NOMO-1 treated with DMSO at 0.1 percent for 48 hours (cell line): ENCODE measurements at regions not wholly inside any gene's neighbourhood (a gene's known extent, or its start where the extent isn't known, plus 50 kb on each side); places are given as distances from the start of the nearest gene placed in this dataset.

Experiments used
- DNase-seq: peaks from one replicate; lab custom pipeline; 2025; ENCODE audit not compliant: unreplicated experiment; lab: John Stamatoyannopoulos, UW

DNA sequence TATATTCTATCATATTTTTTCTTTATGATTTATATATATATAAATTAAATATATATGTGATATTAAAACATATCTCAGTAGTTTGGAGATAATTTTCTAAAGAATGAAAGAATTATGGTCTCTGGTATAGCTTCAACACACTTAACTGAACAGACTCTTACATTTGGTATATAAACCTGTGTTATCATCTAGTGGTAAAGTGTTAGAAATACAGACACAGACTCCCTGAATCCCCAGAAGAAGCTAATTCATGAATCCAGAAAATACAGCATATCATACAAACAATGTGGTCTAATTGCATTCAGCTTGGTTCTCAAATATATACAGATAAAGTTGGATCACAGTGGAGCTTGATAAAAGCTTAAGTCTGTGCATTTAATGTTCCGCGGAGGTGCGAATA is 1100.4 kb downstream of the ROBO2 start:
- no peak for DNase-seq

GRCh38 chr3:78140866-78141265 is 1101.0 kb downstream of the ROBO2 start:
- DNase-seq: no peak

GRCh38 chr3:78141269-78141668 is 1101.4 kb downstream of the ROBO2 start:
- DNase-seq: no peak

GRCh38 chr3:78143000-78143399 is 1103.1 kb downstream of the ROBO2 start:
- no peak for DNase-seq

- DNase-seq: no peak
Observed at GRCh38 chr3:78148986-78149717, 1109.3 kb downstream of the ROBO2 start.

- no peak for DNase-seq
Observed at GRCh38 chr3:78153973-78154372, 1114.1 kb downstream of the ROBO2 start.

GRCh38 chr3:78154521-78155186 is 1114.8 kb downstream of the ROBO2 start:
- no peak for DNase-seq

GRCh38 chr3:78161736-78162135 is 1121.8 kb downstream of the ROBO2 start:
- no peak for DNase-seq

DNA sequence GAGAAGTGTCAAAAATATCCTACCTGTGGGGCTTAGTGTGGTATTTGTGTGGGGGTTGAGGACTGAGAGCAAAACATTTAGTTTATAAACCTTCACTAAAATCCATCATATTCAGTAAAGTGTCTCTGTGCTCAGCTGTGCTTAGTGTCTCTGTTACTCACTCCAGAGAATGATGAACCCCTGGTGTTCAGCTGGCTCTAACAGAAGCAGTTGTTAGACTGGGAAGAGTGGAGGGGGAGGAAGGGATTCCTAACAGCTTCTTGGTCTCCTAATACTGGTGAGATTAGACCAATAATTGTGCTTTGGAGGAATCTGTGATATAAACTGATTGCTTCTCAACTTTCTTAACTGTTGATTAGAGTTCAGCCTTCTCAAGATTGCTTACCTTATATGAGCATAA is 1123.5 kb downstream of the ROBO2 start:
- no peak for DNase-seq

GRCh38 chr3:78165876-78166275 is 1126.0 kb downstream of the ROBO2 start:
- DNase-seq: no peak

- no peak for DNase-seq
Observed at GRCh38 chr3:78174821-78175220, 1134.9 kb downstream of the ROBO2 start.

- DNase-seq: no peak
Observed at GRCh38 chr3:78176869-78177268, 1137.0 kb downstream of the ROBO2 start.

- DNase-seq: no peak
Observed at GRCh38 chr3:78177780-78178179, 1137.9 kb downstream of the ROBO2 start.

GRCh38 chr3:78178209-78178608 is 1138.3 kb downstream of the ROBO2 start:
- no peak for DNase-seq

- DNase-seq: no peak
Observed at GRCh38 chr3:78178740-78179363, 1139.0 kb downstream of the ROBO2 start.

DNA sequence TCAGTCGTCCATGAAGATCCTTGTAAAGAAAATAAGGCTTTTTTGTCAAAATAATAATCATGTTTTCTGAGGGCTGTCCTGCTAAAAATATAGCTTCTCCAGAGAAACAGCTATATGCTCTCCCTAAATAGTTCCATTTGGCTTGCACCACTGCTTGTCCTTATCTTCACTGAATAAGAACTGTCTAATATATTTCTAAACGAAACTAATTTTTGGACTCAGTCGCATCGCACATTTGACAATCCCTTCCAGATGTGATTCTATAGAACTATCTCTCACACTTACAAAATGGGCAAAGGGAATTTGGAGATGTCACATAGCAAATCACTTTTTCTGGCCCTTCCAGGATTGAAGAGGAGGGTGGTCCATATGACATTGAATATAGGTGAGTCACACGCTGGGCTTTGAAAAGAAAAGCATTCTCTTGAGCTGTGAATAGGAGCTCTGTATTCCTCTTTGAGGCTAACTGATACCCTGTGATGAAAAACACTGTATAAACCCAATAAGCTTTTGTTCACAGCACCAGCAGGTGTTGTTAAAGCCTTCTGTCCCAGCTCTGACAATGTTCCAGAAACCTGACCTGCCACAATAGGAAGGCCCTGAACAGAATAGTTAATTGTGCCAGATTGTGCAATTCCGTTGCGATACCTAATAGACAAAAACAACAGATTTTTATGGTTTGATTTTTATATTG is 1144.2 kb downstream of the ROBO2 start:
- no peak for DNase-seq

GRCh38 chr3:78186404-78186803 is 1146.5 kb downstream of the ROBO2 start:
- no peak for DNase-seq

GRCh38 chr3:78201091-78201490 is 1161.2 kb downstream of the ROBO2 start:
- no peak for DNase-seq

- no peak for DNase-seq
Observed at GRCh38 chr3:78204977-78205376, 1165.1 kb downstream of the ROBO2 start.

GRCh38 chr3:78221300-78221699 is 1181.4 kb downstream of the ROBO2 start:
- DNase-seq: no peak

DNA sequence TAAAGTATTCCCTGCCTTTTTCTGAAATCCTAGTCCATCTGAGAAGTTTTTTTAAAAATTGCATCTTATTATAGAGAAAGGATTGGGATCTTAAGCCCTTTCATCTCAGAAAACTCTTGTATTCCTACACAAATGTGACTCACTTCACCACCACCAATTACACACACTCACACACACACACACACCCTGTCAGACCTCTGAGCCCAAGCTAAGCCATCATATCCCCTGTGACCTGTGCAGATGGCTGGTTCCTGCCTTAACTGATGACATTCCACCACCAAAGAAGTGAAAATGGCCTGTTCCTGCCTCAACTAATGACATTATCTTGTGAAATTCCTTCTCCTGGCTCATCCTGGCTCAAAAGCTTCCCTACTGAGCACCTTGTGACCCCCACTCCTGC is 1181.9 kb downstream of the ROBO2 start:
- DNase-seq: no peak

- DNase-seq: no peak
Observed at GRCh38 chr3:78235841-78236240, 1195.9 kb downstream of the ROBO2 start.
